GM23248 (cell line): ENCODE measurements at regions not wholly inside any gene's neighbourhood (a gene's known extent, or its start where the extent isn't known, plus 50 kb on each side); places are given as distances from the start of the nearest gene placed in this dataset.
"Not testable (repeated sequence)": the region's sequence is repeated elsewhere in the genome, so short reads cannot be mapped to it uniquely, and the experiment has no call there.

Experiments
- EZH2 ChIP-seq: fragments of 200-600 bp; sonication (generic); IDR thresholded peaks from 2 replicates; pipeline ENCODE4 v1.6.1; 2018; ENCODE audit warnings: antibody characterized with exemption, mild to moderate bottlenecking; ENCODE audit not compliant: insufficient read depth, poor library complexity, severe bottlenecking
- EZH2phosphoT487 ChIP-seq: fragments of 200-600 bp; sonication (generic); IDR thresholded peaks from 2 replicates; pipeline ENCODE4 v1.6.1; 2018; ENCODE audit warnings: antibody characterized with exemption, moderate library complexity, mild to moderate bottlenecking, low read depth; ENCODE audit not compliant: insufficient read depth

DNA sequence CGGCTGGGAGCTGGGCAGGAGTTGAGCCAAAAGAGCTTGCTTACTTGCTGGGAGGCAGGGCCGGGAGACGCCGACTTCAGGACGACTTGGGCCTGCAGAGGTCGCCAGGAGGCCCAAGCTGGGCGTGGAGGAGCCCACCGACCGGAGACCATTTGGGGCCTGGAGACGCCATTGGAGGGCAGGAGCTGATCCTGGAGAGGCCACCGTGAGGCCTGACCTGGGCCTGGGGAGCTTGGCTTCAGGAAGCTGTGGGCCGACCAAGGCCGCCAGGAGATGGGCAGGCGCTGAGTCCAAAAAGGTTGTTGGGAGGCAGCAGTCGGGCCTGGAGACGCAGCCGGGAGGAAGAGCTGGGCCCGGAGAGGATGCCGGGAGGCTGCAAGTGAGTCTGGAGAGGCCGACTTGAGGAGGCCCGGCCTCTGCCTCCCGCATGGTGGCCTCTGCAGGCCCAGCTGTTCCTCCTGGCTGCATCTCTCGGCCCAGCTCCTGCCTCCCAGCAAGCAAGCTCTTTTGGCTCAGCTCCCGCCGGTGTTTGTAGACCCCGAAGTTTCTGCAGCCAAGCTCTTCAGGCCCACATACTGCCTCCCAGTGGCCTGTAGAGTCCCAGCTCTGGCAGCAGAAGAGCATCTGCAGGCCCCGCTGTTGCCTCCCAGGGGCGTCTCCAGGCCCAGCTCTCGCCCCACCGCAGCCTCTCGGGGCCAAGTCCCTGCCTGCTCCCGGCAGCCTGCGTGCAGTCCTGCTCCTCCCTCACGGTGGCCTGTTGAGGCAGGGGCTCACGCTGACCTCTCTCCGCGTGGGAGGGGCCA is 119.7 kb downstream of the SEPTIN14 start:
- TF ChIP-seq EZH2, EZH2phosphoT487: not testable (repeated sequence)
